ENCODE measurements at regions not wholly inside any gene's neighbourhood (a gene's known extent, or its start where the extent isn't known, plus 50 kb on each side); places are given as distances from the start of the nearest gene placed in this dataset.

- TF ChIP-seq CTCF (IDR thresholded peaks at IDR 0.05), result no peak
- no peaks in the 10 kb centered on the region for H3K79me2 ChIP-seq (ENCODE audit: insufficient read depth, low read length)
- H3K36me3 Mint-ChIP-seq, result no peaks in the 10 kb centered on the region
- no peak overlapping the region for H3K4me3 Mint-ChIP-seq
- no peaks in the 10 kb centered on the region for H3K9me3 ChIP-seq (replicated peaks in 1 of 2; ENCODE audit: control insufficient read depth in 1 of 2, insufficient read depth in 1 of 2, low read length in 2 of 2)
- no peak overlapping the region for H3K27ac Mint-ChIP-seq
- H3K36me3 ChIP-seq (replicated peaks in 1 of 2; ENCODE audit: control insufficient read depth in 1 of 2, insufficient read depth in 2 of 2, low read length in 2 of 2), result no peaks in the 10 kb centered on the region
- peaks cover 8 to 14% (median 13%) of the 10 kb centered on the region in 3 donors for H3K27me3 Mint-ChIP-seq (ENCODE audit: low read depth in 3 of 3)
- H4K20me1 ChIP-seq (ENCODE audit: insufficient read depth, low read length), result no peaks in the 10 kb centered on the region
- peaks cover 0 to 1% (median 0%) of the 10 kb centered on the region in 7 donors for H3K9me3 Mint-ChIP-seq
- WGBS (ENCODE audit: insufficient coverage), result no CpG with 5 or more reads among the region's 2 CpGs
- intact Hi-C loops (cut with micrococcal nuclease), result no loop called here
- H3K4me2 ChIP-seq (replicated peaks; ENCODE audit: extremely low read depth, low read length, poor library complexity, severe bottlenecking), result no peak overlapping the region
- DNase-seq, result no peak
- no peaks in the 10 kb centered on the region for H3K4me1 Mint-ChIP-seq
- no peak overlapping the region for H3K27ac ChIP-seq (ENCODE audit: low read depth in 1 of 2, low read length in 2 of 2)
- no peak overlapping the region for H3K4me3 ChIP-seq (replicated peaks in 1 of 3; ENCODE audit: low read depth in 2 of 3, low read length in 3 of 3)
- no peak overlapping the region for H2AFZ ChIP-seq (ENCODE audit: insufficient read depth, low read depth, low read length, poor library complexity, severe bottlenecking)
- H3K9ac ChIP-seq (ENCODE audit: insufficient read depth, low read length, poor library complexity, severe bottlenecking), result no peak overlapping the region
- H3K27me3 ChIP-seq (ENCODE audit: control insufficient read depth in 2 of 2, insufficient read depth in 2 of 2, low read length in 2 of 2), result no peaks in the 10 kb centered on the region
- no peaks in the 10 kb centered on the region for H3K4me1 ChIP-seq (ENCODE audit: control insufficient read depth in 1 of 2, insufficient read depth in 2 of 2, low read length in 2 of 2)
These were observed 116.4 kb upstream of the KCNQ5 start for GRCh38 chr6:72505446-72505845.

GRCh38 chr6:72519871-72520270 is 102.0 kb upstream of the KCNQ5 start:
- H3K36me3 ChIP-seq (replicated peaks in 1 of 2; ENCODE audit: control insufficient read depth in 1 of 2, insufficient read depth in 2 of 2, low read length in 2 of 2), result no peaks in the 10 kb centered on the region
- DNase-seq, result no peak
- H3K4me2 ChIP-seq (replicated peaks; ENCODE audit: extremely low read depth, low read length, poor library complexity, severe bottlenecking), result no peak overlapping the region
- no peaks in the 10 kb centered on the region for H3K27me3 ChIP-seq (ENCODE audit: control insufficient read depth in 2 of 2, insufficient read depth in 2 of 2, low read length in 2 of 2)
- H3K9ac ChIP-seq (ENCODE audit: insufficient read depth, low read length, poor library complexity, severe bottlenecking), result no peak overlapping the region
- H3K27ac ChIP-seq (ENCODE audit: low read depth in 1 of 2, low read length in 2 of 2), result no peak overlapping the region
- H3K4me3 ChIP-seq (replicated peaks in 1 of 3; ENCODE audit: low read depth in 2 of 3, low read length in 3 of 3), result no peak overlapping the region
- no peaks in the 10 kb centered on the region for H3K36me3 Mint-ChIP-seq
- H2AFZ ChIP-seq (ENCODE audit: insufficient read depth, low read depth, low read length, poor library complexity, severe bottlenecking), result no peak overlapping the region
- H3K4me1 Mint-ChIP-seq, result peaks cover 3% of the 10 kb centered on the region
- no peaks in the 10 kb centered on the region for H3K9me3 Mint-ChIP-seq
- H3K79me2 ChIP-seq (ENCODE audit: insufficient read depth, low read length), result no peaks in the 10 kb centered on the region
- intact Hi-C loops (cut with micrococcal nuclease), result no loop called here
- TF ChIP-seq CTCF (IDR thresholded peaks at IDR 0.05), result no peak
- H4K20me1 ChIP-seq (ENCODE audit: insufficient read depth, low read length), result no peaks in the 10 kb centered on the region
- H3K27ac Mint-ChIP-seq, result no peak overlapping the region
- no peaks in the 10 kb centered on the region for H3K4me1 ChIP-seq (ENCODE audit: control insufficient read depth in 1 of 2, insufficient read depth in 2 of 2, low read length in 2 of 2)
- H3K27me3 Mint-ChIP-seq (ENCODE audit: low read depth in 3 of 3), result peaks cover 2 to 9% (median 5%) of the 10 kb centered on the region in 3 donors
- H3K9me3 ChIP-seq (replicated peaks in 1 of 2; ENCODE audit: control insufficient read depth in 1 of 2, insufficient read depth in 1 of 2, low read length in 2 of 2), result no peaks in the 10 kb centered on the region
- no peak overlapping the region for H3K4me3 Mint-ChIP-seq
